ENCODE measurements at regions not wholly inside any gene's neighbourhood (a gene's known extent, or its start where the extent isn't known, plus 50 kb on each side); places are given as distances from the start of the nearest gene placed in this dataset.

DNA sequence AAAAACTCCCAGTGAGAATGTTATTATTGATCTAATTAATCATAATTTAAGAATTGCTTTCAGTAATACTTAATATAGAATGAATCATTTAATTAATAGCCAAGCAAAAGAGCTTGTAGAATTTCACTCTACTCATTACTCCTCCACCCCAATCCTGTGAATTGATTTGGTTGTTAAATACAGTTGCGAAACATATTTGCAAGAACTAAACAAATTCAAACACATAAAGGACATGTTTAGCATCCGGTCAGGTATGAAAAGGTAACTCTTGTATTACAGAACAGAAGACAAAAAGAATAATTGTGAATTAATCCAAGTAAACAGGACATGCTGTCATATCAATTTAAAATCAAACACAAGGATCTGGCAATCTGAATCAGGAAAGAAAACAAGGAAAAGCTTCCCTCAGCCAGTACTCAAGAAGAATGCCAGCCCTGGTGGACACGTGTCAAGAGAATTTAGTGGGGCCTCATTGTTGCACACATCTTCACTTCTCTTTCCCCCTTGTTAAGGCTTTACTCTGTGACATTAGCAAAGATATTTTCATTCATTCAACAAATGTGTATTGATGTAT is 89.4 kb upstream of the SLC12A2 start:
- no CpG with 5 or more reads among the region's 3 CpGs for WGBS (ENCODE audit: extremely low coverage, insufficient read length, low lambda C conversion rate)
- Mint-ChIP-seq H3K36me3 (ENCODE audit: insufficient read depth in 1 of 3, low read depth in 3 of 3) (no peaks in the 10 kb centered on the region; a peak in 1 of 7 replicates), H3K9me3 (no peaks in the 10 kb centered on the region; a peak in 1 of 5 replicates), H3K4me1 (no peaks in the 10 kb centered on the region), H3K27me3 (ENCODE audit: low read depth) (no peaks in the 10 kb centered on the region), H3K27ac (peak overlapping the region in 1 of 3 experiments; percentile 21; a peak in 1 of 7 replicates), H3K4me3 (no peak overlapping the region)
- Histone ChIP-seq H3K23me2 (ENCODE audit: insufficient read length, low read depth, low read length, poor library complexity, severe bottlenecking) (no peaks in the 10 kb centered on the region), H3K14ac (ENCODE audit: insufficient read depth, low read length) (no peak overlapping the region), H2BK12ac (ENCODE audit: insufficient read length, low read depth, low read length) (no peak overlapping the region), H3K4me1 (ENCODE audit: insufficient read depth, low read length) (no peaks in the 10 kb centered on the region), H4K8ac (replicated peaks; ENCODE audit: insufficient read length, low read depth, low read length) (no peak overlapping the region), H3K27ac (ENCODE audit: insufficient read length, low read depth, low read length) (no peak overlapping the region), H4K91ac (ENCODE audit: insufficient read length, low read depth, low read length) (no peak overlapping the region), H2AK5ac (ENCODE audit: insufficient read length, low read length) (no peak overlapping the region), H2AFZ (ENCODE audit: low read length) (no peak overlapping the region), H3K4me2 (ENCODE audit: insufficient read depth, insufficient read length, low read length) (no peak overlapping the region), H3K18ac (ENCODE audit: insufficient read length, low read depth, low read length) (no peak overlapping the region), H3K9me3 (ENCODE audit: control insufficient read depth, low read depth, low read length) (no peaks in the 10 kb centered on the region), H3K79me1 (ENCODE audit: insufficient read depth, low read depth, low read length, poor library complexity, severe bottlenecking) (no peaks in the 10 kb centered on the region), H3K56ac (ENCODE audit: insufficient read length, low read depth, low read length) (no peak overlapping the region), H2BK20ac (ENCODE audit: low read depth, low read length, poor library complexity, severe bottlenecking) (no peak overlapping the region), H3K23ac (ENCODE audit: insufficient read length, low read depth, low read length) (no peak overlapping the region), H2BK15ac (ENCODE audit: low read depth, low read length) (no peak overlapping the region), H3T11ph (ENCODE audit: low read length) (no peak overlapping the region), H3K79me2 (ENCODE audit: insufficient read depth, low read length) (no peaks in the 10 kb centered on the region), H2BK120ac (ENCODE audit: low read depth, low read length, poor library complexity, severe bottlenecking) (no peak overlapping the region), H2BK5ac (ENCODE audit: insufficient read length, low read length) (no peak overlapping the region), H3K9ac (ENCODE audit: extremely low read depth, insufficient read length, low read length) (no peak overlapping the region), H4K20me1 (ENCODE audit: control insufficient read depth, insufficient read depth, insufficient read length) (no peaks in the 10 kb centered on the region), H3K27me3 (ENCODE audit: insufficient read depth, low read length) (no peaks in the 10 kb centered on the region), H3K4ac (ENCODE audit: low read depth, low read length) (no peak overlapping the region), H4K5ac (ENCODE audit: insufficient read length, low read depth, low read length) (no peak overlapping the region)
- no peak for DNase-seq
- TF ChIP-seq, protein P1, sequence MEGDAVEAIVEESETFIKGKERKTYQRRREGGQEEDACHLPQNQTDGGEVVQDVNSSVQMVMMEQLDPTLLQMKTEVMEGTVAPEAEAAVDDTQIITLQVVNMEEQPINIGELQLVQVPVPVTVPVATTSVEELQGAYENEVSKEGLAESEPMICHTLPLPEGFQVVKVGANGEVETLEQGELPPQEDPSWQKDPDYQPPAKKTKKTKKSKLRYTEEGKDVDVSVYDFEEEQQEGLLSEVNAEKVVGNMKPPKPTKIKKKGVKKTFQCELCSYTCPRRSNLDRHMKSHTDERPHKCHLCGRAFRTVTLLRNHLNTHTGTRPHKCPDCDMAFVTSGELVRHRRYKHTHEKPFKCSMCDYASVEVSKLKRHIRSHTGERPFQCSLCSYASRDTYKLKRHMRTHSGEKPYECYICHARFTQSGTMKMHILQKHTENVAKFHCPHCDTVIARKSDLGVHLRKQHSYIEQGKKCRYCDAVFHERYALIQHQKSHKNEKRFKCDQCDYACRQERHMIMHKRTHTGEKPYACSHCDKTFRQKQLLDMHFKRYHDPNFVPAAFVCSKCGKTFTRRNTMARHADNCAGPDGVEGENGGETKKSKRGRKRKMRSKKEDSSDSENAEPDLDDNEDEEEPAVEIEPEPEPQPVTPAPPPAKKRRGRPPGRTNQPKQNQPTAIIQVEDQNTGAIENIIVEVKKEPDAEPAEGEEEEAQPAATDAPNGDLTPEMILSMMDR (conservative IDR thresholded peaks at IDR 0.05), result no peak
